SU-DHL-6 (cell line): ENCODE measurements at regions not wholly inside any gene's neighbourhood (a gene's known extent, or its start where the extent isn't known, plus 50 kb on each side); places are given as distances from the start of the nearest gene placed in this dataset.

Experiments
- H2AFZ ChIP-seq: fragments of 200-600 bp; sonication (generic); 2 replicates; pipeline ENCODE4 v1.6.1; 2014; ENCODE audit warnings: low read depth, mild to moderate bottlenecking, moderate library complexity, mixed read lengths, antibody characterized with exemption, low read length; ENCODE audit not compliant: severe bottlenecking
- H3F3A ChIP-seq: fragments of 200-600 bp; shearing (Covaris generic); 2 replicates; pipeline ENCODE4 v1.6.0; 2016; ENCODE audit warnings: antibody characterized with exemption, mild to moderate bottlenecking; ENCODE audit not compliant: insufficient read depth
- H3K27ac ChIP-seq: fragments of 200-600 bp; sonication (generic); 2 replicates; pipeline ENCODE4 v1.5.1; 2016; ENCODE audit warnings: low read depth, mild to moderate bottlenecking, low read length, moderate library complexity, mixed read lengths
- H3K27me3 ChIP-seq: fragments of 200-600 bp; sonication (generic), shearing (Covaris generic); 2 replicates; pipeline ENCODE4 v1.6.0; 2014; ENCODE audit warnings: mild to moderate bottlenecking, low read length
- H3K36me3 ChIP-seq: fragments of 200-600 bp; sonication (generic); 2 replicates; pipeline ENCODE4 v1.6.1; 2014; ENCODE audit warnings: mild to moderate bottlenecking, low read length, mixed read lengths
- H3K4me2 ChIP-seq: fragments of 300-600, 200-600 bp; shearing (Covaris generic), sonication (generic); 2 replicates; pipeline ENCODE4 v1.6.0; 2014; ENCODE audit warnings: low read length, low read depth, mild to moderate bottlenecking; ENCODE audit not compliant: poor library complexity, severe bottlenecking
- H3K4me3 ChIP-seq: fragments of 200-600 bp; sonication (generic); 2 replicates; pipeline ENCODE4 v1.5.1; 2014; ENCODE audit warnings: antibody characterized with exemption, low read length, mild to moderate bottlenecking, mixed read lengths; ENCODE audit not compliant: insufficient read depth, poor library complexity, severe bottlenecking
- H3K79me2 ChIP-seq: fragments of 200-600 bp; sonication (generic); 2 replicates; pipeline ENCODE4 v1.6.1; 2014; ENCODE audit warnings: mild to moderate bottlenecking, low read length, moderate library complexity; ENCODE audit not compliant: insufficient read depth
- H3K9ac ChIP-seq: fragments of 200-600 bp; sonication (generic); 2 replicates; pipeline ENCODE4 v1.7.0; 2014; ENCODE audit warnings: mild to moderate bottlenecking, low read length
- H3K9me2 ChIP-seq: fragments of 200-600 bp; sonication (generic); replicated peaks from 2 replicates; pipeline ENCODE4 v1.6.1; 2014; ENCODE audit warnings: low read length; ENCODE audit not compliant: insufficient read depth
- H3K9me3 ChIP-seq: fragments of 200-600 bp; sonication (generic); 2 replicates; pipeline ENCODE4 v1.6.1; 2014; ENCODE audit warnings: low read length, mixed read lengths; ENCODE audit not compliant: insufficient read depth
- H4K20me1 ChIP-seq: fragments of 200-600 bp; sonication (generic); 2 replicates; pipeline ENCODE4 v1.6.1; 2014; ENCODE audit warnings: low read depth, mild to moderate bottlenecking, antibody characterized with exemption, low read length, moderate library complexity, mixed read lengths
- EZH2phosphoT487 ChIP-seq: fragments of 200-600 bp; sonication (generic), shearing (Covaris generic); conservative IDR thresholded peaks from 2 replicates; pipeline ENCODE4 v1.6.1; 2018; ENCODE audit warnings: mild to moderate bottlenecking, antibody characterized with exemption, low read length, moderate library complexity, mixed read lengths
- TF ChIP-seq, protein P1 (sequence below): fragments of 200-600 bp; sonication (generic); IDR thresholded peaks from one replicate; pipeline ENCODE4 v1.5.1; 2017; ENCODE audit warnings: antibody characterized with exemption, mild to moderate bottlenecking, low read length, moderate library complexity; ENCODE audit not compliant: insufficient read depth, poor library complexity, severe bottlenecking

DNA sequence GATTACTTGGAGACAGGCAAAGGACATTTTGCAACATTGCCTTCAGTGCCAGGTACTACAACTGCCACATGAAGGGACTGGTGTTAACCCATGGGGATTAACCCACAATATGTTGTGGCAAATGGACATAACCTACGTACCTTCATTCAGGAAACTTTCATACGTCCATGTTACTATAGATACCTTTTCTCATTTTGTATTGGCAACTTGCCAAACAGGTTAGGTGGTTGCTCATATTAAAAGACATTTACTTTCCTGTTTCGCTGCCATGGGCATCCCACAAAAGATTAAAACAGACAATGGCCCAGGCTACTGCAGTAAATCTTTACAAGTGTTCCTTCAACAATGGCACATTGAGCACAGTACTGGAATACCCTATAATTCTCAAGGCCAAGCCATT lies 925.3 kb downstream of the SLITRK6 start:
- Histone ChIP-seq H3K4me3 (no peak overlapping the region), H3K9ac (no peak overlapping the region), H3K9me3 (no peaks in the 10 kb centered on the region), H3F3A (no peaks in the 10 kb centered on the region), H3K27ac (no peak overlapping the region), H3K79me2 (no peaks in the 10 kb centered on the region), H4K20me1 (no peaks in the 10 kb centered on the region), H2AFZ (no peak overlapping the region), H3K9me2 (no peaks in the 10 kb centered on the region), H3K4me2 (no peak overlapping the region), H3K27me3 (no peaks in the 10 kb centered on the region), H3K36me3 (no peaks in the 10 kb centered on the region)
- no peak for TF ChIP-seq EZH2phosphoT487
- TF ChIP-seq, protein P1, sequence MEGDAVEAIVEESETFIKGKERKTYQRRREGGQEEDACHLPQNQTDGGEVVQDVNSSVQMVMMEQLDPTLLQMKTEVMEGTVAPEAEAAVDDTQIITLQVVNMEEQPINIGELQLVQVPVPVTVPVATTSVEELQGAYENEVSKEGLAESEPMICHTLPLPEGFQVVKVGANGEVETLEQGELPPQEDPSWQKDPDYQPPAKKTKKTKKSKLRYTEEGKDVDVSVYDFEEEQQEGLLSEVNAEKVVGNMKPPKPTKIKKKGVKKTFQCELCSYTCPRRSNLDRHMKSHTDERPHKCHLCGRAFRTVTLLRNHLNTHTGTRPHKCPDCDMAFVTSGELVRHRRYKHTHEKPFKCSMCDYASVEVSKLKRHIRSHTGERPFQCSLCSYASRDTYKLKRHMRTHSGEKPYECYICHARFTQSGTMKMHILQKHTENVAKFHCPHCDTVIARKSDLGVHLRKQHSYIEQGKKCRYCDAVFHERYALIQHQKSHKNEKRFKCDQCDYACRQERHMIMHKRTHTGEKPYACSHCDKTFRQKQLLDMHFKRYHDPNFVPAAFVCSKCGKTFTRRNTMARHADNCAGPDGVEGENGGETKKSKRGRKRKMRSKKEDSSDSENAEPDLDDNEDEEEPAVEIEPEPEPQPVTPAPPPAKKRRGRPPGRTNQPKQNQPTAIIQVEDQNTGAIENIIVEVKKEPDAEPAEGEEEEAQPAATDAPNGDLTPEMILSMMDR, result no peak

DNA sequence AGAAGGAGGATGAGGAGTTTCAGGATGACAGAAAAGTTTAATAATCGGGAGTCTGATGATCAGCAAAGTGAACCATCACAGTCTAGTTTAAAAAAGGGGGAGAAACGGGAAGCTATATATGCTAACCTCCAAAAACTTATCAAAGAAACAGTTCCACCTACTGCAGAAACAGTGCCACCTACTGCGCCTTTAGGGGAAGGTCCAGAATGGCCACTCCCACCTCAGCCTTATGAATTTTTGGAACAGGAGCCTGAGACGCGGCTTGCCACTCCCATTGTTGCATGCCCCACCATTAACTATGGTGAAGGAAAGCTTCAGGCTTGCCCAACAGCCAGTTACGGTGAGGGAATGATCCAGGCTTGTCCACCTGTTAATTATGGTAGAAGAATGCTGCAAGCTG lies 929.0 kb downstream of the SLITRK6 start:
- no peaks in the 10 kb centered on the region for H3F3A ChIP-seq
- H3K79me2 ChIP-seq, result no peaks in the 10 kb centered on the region
- H3K36me3 ChIP-seq, result no peaks in the 10 kb centered on the region
- no peak overlapping the region for H2AFZ ChIP-seq
- no peak overlapping the region for H3K4me3 ChIP-seq
- no peaks in the 10 kb centered on the region for H3K9me3 ChIP-seq
- no peak overlapping the region for H3K4me2 ChIP-seq
- H3K9ac ChIP-seq, result no peak overlapping the region
- TF ChIP-seq, protein P1, result peak; percentile 20
- no peak for TF ChIP-seq EZH2phosphoT487
- H3K9me2 ChIP-seq, result no peaks in the 10 kb centered on the region
- H3K27me3 ChIP-seq, result no peaks in the 10 kb centered on the region
- H3K27ac ChIP-seq, result no peak overlapping the region
- no peaks in the 10 kb centered on the region for H4K20me1 ChIP-seq

DNA sequence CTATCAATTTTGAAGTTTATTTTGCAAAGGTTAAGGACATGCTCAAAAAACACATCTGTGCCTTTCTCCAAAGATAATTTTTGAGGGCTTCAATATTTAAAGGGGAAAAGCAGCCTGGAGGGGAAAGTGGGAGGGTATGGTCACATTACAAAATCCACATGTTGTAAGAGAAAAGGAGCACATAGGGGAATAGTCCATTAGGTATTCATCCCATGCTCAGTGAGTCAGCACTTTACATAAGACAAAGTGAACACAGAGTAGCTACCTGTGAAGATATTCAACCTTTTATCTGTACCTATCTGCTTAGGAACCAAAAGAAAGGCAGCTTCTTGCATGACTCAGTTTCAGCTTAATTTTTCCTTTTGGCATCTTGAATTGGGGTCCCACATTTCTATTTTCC lies 932.0 kb downstream of the SLITRK6 start:
- H3K27ac ChIP-seq, result no peak overlapping the region
- no peak overlapping the region for H3K9ac ChIP-seq

More for the DNA sequence above, 932.0 kb downstream of the SLITRK6 start:
- H3K79me2 ChIP-seq, result no peaks in the 10 kb centered on the region
- H3K4me3 ChIP-seq, result no peak overlapping the region
- H3K27me3 ChIP-seq, result no peaks in the 10 kb centered on the region
- no peak overlapping the region for H3K4me2 ChIP-seq
- H4K20me1 ChIP-seq, result no peaks in the 10 kb centered on the region
- H3F3A ChIP-seq, result no peaks in the 10 kb centered on the region
- no peaks in the 10 kb centered on the region for H3K9me2 ChIP-seq
- no peak overlapping the region for H2AFZ ChIP-seq
- TF ChIP-seq, protein P1, result no peak
- no peak for TF ChIP-seq EZH2phosphoT487
- no peaks in the 10 kb centered on the region for H3K36me3 ChIP-seq
- no peaks in the 10 kb centered on the region for H3K9me3 ChIP-seq
